ENCODE measurements at regions not wholly inside any gene's neighbourhood (a gene's known extent, or its start where the extent isn't known, plus 50 kb on each side); places are given as distances from the start of the nearest gene placed in this dataset.

DNA sequence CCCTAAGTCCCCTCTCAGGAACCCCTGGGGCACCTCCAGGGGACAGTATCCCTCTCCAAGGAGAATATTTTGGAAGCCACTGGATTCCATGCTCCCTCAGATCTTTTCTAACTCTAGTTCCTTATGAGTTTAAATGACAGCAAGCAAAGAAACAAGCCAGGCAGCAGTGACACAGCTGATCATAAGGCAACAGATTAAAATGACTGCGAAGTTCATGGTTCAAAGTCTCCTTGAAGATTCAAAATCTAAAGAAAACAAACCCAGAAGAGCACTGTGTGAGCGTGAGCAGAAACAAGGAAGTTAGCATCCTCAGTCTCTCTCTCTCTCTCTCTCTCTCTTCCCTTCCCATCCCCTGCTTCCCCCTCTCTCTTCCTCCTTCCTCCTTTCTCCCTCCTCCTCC, 316.7 kb upstream of the SLC30A5 start:
- TF ChIP-seq, protein P1, sequence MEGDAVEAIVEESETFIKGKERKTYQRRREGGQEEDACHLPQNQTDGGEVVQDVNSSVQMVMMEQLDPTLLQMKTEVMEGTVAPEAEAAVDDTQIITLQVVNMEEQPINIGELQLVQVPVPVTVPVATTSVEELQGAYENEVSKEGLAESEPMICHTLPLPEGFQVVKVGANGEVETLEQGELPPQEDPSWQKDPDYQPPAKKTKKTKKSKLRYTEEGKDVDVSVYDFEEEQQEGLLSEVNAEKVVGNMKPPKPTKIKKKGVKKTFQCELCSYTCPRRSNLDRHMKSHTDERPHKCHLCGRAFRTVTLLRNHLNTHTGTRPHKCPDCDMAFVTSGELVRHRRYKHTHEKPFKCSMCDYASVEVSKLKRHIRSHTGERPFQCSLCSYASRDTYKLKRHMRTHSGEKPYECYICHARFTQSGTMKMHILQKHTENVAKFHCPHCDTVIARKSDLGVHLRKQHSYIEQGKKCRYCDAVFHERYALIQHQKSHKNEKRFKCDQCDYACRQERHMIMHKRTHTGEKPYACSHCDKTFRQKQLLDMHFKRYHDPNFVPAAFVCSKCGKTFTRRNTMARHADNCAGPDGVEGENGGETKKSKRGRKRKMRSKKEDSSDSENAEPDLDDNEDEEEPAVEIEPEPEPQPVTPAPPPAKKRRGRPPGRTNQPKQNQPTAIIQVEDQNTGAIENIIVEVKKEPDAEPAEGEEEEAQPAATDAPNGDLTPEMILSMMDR (IDR thresholded peaks at IDR 0.05; ENCODE audit: low read depth, low read length, poor library complexity, severe bottlenecking): no peak
- no peak for TF ChIP-seq EZH2phosphoT487 (IDR thresholded peaks at IDR 0.05; ENCODE audit: borderline replicate concordance, low read length)

All from DOHH2 (cell line).